ENCODE measurements at regions not wholly inside any gene's neighbourhood (a gene's known extent, or its start where the extent isn't known, plus 50 kb on each side); places are given as distances from the start of the nearest gene placed in this dataset.

DNA sequence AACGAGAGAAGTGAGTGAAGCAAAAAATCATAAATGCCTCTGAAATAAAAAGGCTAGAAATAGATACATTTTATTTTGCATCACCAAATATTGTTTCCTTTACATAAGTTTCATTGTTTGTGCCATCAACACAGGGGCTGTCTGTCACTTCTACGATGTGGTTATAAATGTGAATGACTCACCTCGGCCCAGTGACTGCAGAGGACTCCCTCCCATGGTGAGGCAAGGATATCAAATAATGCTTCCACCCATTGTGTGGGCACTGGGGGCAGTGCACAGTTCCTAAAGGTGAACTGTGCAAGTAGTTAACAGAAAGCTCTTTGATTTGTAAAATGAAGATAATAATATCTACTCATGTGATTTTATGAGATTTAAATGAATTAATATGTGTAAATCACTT is 230.3 kb upstream of the NEIL3 start:
- no peak for DNase-seq
- TF ChIP-seq, protein P1, sequence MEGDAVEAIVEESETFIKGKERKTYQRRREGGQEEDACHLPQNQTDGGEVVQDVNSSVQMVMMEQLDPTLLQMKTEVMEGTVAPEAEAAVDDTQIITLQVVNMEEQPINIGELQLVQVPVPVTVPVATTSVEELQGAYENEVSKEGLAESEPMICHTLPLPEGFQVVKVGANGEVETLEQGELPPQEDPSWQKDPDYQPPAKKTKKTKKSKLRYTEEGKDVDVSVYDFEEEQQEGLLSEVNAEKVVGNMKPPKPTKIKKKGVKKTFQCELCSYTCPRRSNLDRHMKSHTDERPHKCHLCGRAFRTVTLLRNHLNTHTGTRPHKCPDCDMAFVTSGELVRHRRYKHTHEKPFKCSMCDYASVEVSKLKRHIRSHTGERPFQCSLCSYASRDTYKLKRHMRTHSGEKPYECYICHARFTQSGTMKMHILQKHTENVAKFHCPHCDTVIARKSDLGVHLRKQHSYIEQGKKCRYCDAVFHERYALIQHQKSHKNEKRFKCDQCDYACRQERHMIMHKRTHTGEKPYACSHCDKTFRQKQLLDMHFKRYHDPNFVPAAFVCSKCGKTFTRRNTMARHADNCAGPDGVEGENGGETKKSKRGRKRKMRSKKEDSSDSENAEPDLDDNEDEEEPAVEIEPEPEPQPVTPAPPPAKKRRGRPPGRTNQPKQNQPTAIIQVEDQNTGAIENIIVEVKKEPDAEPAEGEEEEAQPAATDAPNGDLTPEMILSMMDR (IDR thresholded peaks at IDR 0.05; ENCODE audit: low read depth, low read length) = no peak
- no peaks in the 10 kb centered on the region for H3K27me3 ChIP-seq
- no peak overlapping the region for H3K4me3 ChIP-seq (ENCODE audit: low read depth, low read length)
- peaks cover 13% of the 10 kb centered on the region; the same call in 1 of the 2 replicates for H3K4me1 ChIP-seq
- 0 out of 2 replicates have a peak, but pooled peaks cover 2% of the 10 kb centered on the region for H3K9me3 ChIP-seq
- no peaks in the 10 kb centered on the region for H3K36me3 ChIP-seq

DNA sequence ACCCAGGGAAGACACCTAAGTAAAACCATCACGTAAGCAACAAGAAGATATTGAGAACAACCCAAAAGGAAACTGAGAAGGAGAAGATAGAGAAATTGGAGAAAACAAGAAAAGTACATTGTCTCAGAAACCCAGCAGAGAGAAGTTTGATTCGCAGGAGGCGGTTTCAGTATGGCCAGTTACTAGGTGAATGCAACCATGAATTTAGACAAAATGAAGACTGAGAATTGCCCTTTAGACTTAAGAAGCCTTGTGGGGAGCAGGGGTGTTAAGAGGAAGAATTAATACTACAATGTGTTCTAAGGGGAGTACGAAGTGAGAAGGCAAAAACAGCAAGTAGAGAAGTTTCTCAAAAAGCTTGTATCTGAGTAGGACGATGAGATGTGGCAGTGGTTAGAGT is 229.3 kb upstream of the NEIL3 start:
- no peak for DNase-seq
- H3K4me3 ChIP-seq (ENCODE audit: low read depth, low read length) = no peak overlapping the region
- H3K36me3 ChIP-seq = no peaks in the 10 kb centered on the region
- TF ChIP-seq, protein P1 (IDR thresholded peaks at IDR 0.05; ENCODE audit: low read depth, low read length) = no peak
- H3K9me3 ChIP-seq = 0 out of 2 replicates have a peak, but pooled peaks cover 2% of the 10 kb centered on the region
- H3K4me1 ChIP-seq = peaks cover 13% of the 10 kb centered on the region; the same call in 1 of the 2 replicates
- no peaks in the 10 kb centered on the region for H3K27me3 ChIP-seq

DNA sequence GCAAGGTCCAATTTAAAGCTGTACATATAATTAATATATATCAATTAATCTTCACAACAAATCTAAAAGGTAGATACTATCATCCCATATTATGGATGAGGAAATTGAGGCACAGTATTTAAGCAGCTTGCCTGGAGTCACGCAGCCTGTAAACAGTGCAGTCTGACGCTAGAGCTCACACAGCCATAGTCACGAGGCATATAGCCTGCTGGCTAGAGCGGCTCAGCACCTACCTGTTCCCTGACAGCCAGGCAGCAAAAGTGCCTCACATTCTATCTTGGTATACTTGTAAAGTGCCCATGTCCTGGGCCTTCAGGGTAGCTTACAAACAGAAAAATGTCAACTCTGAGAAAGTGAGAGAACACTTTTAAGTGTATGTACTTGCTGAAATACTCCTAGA is 222.6 kb upstream of the NEIL3 start:
- no peaks in the 10 kb centered on the region for H3K36me3 ChIP-seq
- H3K4me1 ChIP-seq = no peaks in the 10 kb centered on the region
- TF ChIP-seq, protein P1 (IDR thresholded peaks at IDR 0.05; ENCODE audit: low read depth, low read length) = no peak
- 0 out of 2 replicates have a peak, but pooled peaks cover 2% of the 10 kb centered on the region for H3K9me3 ChIP-seq
- DNase-seq = no peak
- no peaks in the 10 kb centered on the region for H3K27me3 ChIP-seq
- no peak overlapping the region for H3K4me3 ChIP-seq (ENCODE audit: low read depth, low read length)

DNA sequence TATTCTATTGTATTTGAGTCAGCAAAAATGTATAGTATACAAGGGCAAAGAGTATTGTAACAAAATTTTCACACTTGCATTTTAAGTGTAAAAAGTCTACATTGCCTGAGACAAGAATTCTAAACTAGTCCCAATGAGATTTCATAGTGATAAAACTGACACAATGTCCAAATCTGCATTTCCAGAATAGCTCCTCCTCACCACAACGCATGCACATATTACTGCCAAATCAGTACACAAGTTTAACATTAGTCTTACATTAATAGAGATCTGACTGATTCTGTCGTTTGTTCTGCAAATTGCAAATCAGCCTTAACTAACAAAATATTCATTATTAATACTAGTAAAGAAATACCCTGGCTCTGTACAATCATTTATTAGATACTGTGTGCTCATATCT is 222.2 kb upstream of the NEIL3 start:
- no peaks in the 10 kb centered on the region for H3K36me3 ChIP-seq
- H3K9me3 ChIP-seq = 0 out of 2 replicates have a peak, but pooled peaks cover 2% of the 10 kb centered on the region
- no peaks in the 10 kb centered on the region for H3K4me1 ChIP-seq
- H3K4me3 ChIP-seq (ENCODE audit: low read depth, low read length) = no peak overlapping the region
- TF ChIP-seq, protein P1 (IDR thresholded peaks at IDR 0.05; ENCODE audit: low read depth, low read length) = no peak
- H3K27me3 ChIP-seq = no peaks in the 10 kb centered on the region
- no peak for DNase-seq

DNA sequence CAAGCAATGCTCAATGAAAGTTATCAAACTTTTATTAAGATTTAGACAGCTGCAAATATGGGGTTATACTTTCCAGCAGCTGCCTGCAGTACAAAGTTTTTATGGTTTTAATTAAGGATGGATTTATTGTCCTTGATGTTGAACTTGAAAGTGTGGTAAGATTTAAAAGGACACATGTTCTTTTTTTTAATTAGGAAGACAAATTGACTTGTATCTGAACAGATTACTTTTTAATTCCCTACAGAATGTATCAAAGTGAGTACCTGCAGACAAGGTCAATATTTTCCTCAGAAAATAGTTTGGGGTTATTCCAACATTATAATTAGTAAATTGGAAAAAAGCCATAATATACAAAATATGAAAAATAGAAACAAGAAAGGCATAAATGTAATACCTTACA is 218.2 kb upstream of the NEIL3 start:
- no peak for DNase-seq
- no peaks in the 10 kb centered on the region for H3K9me3 ChIP-seq
- TF ChIP-seq, protein P1 (IDR thresholded peaks at IDR 0.05; ENCODE audit: low read depth, low read length) = no peak
- H3K27me3 ChIP-seq = no peaks in the 10 kb centered on the region
- no peak overlapping the region for H3K4me3 ChIP-seq (ENCODE audit: low read depth, low read length)
- H3K4me1 ChIP-seq = peaks cover 12% of the 10 kb centered on the region
- no peaks in the 10 kb centered on the region for H3K36me3 ChIP-seq

DNA sequence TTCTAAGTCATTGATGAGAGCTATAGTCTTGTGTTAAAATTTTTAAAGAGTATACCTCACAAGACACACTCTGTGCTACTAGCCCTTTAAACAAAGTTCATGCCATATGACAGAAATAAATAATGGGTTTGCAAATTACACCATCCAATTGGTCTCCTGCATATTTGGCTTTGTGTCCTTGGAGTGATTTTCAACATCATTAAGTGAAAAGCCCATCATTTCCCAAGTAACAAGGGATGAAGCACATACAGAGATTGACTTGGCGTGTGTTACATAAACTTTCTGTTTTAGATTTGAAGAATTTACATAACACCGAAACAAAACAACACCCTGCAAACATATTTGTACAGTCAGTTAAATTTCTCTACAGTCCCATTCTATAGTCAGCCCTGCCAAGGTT is 216.9 kb upstream of the NEIL3 start:
- no peaks in the 10 kb centered on the region for H3K36me3 ChIP-seq
- TF ChIP-seq, protein P1 (IDR thresholded peaks at IDR 0.05; ENCODE audit: low read depth, low read length) = no peak
- H3K27me3 ChIP-seq = no peaks in the 10 kb centered on the region
- H3K9me3 ChIP-seq = peaks cover 3% of the 10 kb centered on the region; the same call in 1 of the 2 replicates
- no peak overlapping the region for H3K4me3 ChIP-seq (ENCODE audit: low read depth, low read length)
- H3K4me1 ChIP-seq = peaks cover 12% of the 10 kb centered on the region
- no peak for DNase-seq
